Activated CD4-positive, alpha-beta T cell treated with anti-CD3 and anti-CD28 coated beads, Interleukin-2, amount 50 U/mL, for 16 hours (primary cell): ENCODE measurements at regions not wholly inside any gene's neighbourhood (a gene's known extent, or its start where the extent isn't known, plus 50 kb on each side); places are given as distances from the start of the nearest gene placed in this dataset.
"Not testable (repeated sequence)": the region's sequence is repeated elsewhere in the genome, so short reads cannot be mapped to it uniquely, and the experiment has no call there.

Experiments used
- DNase-seq: peaks from one replicate; pipeline ENCODE4 v3.0.0-alpha.2; 2020

DNA sequence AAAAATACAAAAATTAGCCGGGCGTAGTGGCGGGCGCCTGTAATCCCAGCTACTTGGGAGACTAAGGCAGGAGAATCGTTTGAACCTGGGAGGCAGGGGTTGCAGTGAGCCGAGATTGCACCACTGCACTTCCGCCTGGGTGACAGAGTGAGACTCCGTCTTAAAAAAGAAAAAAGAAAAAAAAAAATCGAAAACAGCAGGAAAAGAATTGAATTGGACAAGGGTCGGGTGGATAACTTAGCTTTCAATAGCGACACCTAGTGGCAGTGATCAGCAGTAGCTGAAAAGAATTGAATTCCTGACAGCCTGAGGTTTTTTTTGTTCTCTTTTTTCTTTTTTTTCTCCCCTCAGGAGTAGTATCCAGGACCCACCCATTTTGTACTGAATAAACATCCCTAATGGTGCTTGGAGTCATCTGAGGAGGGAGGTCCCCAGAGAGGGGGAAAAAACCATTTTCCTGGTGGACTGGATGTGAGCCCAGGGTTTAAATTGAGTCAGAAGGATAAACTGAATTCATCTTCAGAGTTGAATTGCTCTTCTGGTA lies 55.1 kb downstream of the CYCS start:
- peak; percentile 72 for DNase-seq

GRCh38 chr7:25068502-25069213 lies 56.4 kb downstream of the CYCS start:
- DNase-seq = no peak

GRCh38 chr7:25067726-25068501 lies 57.1 kb downstream of the CYCS start:
- DNase-seq = no peak

DNA sequence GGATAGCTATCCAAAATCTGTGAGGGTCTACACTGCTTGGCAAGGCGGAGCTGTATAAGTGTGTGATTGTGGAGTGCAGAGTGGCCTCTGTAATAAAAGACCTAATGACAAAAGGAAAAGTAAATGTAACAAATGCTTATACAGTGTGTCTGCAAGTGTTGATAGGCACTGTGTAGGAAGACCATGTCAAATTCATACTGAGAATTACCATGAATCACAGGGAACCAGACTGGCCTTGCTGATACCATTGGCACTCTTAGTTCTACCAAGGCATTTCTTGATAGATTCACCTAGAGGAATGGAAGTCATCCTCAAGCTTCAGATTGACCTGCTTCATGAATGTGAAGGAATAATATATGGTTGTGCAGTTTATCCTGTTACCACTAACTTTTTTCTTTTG lies 58.8 kb downstream of the CYCS start:
- peak; percentile 4 for DNase-seq

DNA sequence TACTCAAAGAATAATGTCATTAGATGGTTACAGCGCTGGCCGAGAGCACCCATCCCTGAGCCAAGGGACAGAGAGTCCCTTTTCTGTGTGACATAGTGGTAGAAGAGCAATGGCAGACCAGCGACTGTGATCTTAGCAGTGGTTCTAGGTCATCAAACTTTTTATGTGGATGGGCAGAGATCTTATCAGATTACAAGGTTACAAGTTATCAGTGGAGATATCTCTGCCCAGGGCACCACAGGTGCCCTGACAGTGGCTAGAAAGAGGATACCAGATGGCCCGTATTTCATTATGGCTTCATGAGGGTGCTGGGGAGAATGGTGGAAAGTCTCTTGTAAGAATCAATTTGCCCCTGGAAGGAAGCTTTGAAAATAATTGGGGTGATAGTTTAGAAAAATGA lies 62.7 kb downstream of the CYCS start:
- no peak for DNase-seq

DNA sequence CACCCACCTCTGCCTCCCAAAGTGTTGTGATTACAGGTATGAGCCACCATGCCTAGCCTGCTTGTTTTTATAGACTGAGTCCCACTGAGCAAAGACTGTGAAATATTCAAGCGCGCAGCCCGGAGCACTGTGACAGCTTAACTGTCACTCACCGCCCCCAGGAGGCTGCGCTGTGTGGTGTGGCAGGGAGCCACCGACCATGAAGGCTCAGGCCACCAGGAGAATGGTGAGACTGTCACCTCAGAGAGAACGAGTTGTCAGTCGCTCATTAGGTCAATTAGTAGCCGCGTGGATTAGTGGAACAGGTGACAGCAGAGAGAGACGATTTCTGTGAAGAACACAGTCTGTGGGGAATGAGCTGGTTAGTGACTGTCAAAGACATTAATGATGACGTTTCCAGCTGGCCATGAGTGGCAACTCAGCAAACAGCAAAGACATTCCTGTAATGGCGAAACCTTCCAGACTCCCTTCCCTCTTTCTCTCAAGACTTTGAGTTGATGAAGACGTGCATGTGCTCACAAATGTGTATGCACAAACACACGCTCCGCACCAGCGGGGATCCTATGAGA lies 64.5 kb downstream of the CYCS start:
- no peak for DNase-seq

- DNase-seq = no peak
Observed at GRCh38 chr7:25059576-25059975, 65.5 kb downstream of the CYCS start.

- DNase-seq = no peak
Observed at GRCh38 chr7:25056368-25056767, 68.7 kb downstream of the CYCS start.

DNA sequence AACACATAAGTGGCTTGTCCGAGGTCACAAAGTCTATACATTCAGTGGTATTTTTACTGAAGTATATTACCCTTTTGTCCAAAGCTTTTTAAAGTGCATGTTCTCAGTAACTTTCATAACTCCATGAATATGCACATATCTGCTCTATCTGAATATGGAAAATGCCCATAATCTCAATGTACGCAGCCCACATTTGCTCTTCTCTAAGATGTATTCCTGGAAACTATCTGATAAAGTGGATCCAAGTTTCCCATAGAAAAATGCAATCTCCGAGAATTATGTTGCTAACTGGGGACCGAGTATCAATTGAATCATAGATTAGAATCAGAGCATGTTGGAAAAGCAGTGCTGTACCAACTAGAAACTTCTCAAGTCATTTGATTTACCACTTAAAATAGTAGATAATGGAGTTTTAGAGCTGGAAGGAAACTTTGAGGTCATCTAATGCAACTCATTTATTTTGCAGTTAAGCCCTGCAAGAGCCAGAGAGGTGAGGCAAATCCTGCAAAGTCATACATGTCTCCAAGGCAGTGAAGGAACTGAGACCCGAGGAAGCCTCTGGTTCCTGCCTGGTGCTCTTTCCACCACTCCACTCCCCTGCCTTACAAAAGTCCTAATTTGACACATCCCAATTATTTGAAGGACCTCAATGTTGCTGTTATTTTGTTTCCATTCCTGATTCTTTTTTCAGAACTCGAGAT lies 69.4 kb downstream of the CYCS start:
- no peak for DNase-seq

GRCh38 chr7:25054819-25055519 lies 70.1 kb downstream of the CYCS start:
- no peak for DNase-seq

- no peak for DNase-seq
Observed at GRCh38 chr7:25050223-25050622, 70.2 kb upstream of the OSBPL3 start.

DNA sequence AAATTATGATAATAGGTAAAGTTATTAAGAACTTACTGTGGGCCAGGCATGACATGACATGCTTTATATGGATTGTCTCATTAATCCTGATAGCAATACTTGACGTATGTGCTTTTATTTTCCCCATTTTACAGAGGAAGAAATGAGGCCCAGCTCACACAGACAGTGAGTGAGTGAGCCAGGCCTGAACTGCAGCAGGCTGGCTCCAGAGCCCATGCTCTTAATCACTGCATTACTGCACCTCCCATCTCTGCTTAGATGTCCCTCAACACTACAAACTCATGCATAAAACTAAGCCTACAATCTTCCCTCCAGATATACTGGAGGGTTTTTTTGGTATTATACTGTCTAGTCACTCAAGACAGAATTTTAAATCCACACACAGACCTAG lies 68.5 kb upstream of the OSBPL3 start:
- no peak for DNase-seq

GRCh38 chr7:25047571-25048443 lies 67.8 kb upstream of the OSBPL3 start:
- not testable (repeated sequence) for DNase-seq

DNA sequence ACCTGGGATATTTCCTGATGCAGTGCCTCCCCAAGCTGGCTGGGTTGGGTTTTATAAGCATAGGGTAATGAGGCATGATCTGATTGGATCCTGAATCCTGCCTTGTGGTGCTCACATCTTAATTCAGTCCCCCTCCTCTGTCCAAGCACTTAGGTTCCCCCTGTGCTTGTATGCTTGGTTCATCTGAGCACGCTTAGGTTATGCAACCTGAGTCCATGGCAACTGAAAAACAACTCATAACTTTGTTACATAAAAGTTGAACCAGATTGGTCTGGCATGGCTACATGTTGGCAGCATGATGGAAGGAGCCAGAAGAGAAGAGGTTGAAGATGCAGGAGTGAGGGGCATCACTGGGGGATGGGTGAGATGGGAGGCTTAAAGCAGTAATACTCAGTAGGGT lies 57.3 kb upstream of the OSBPL3 start:
- DNase-seq = no peak

- no peak for DNase-seq
Observed at GRCh38 chr7:25035274-25035673, 55.3 kb upstream of the OSBPL3 start.

GRCh38 chr7:25034136-25034535 lies 54.2 kb upstream of the OSBPL3 start:
- no peak for DNase-seq

DNA sequence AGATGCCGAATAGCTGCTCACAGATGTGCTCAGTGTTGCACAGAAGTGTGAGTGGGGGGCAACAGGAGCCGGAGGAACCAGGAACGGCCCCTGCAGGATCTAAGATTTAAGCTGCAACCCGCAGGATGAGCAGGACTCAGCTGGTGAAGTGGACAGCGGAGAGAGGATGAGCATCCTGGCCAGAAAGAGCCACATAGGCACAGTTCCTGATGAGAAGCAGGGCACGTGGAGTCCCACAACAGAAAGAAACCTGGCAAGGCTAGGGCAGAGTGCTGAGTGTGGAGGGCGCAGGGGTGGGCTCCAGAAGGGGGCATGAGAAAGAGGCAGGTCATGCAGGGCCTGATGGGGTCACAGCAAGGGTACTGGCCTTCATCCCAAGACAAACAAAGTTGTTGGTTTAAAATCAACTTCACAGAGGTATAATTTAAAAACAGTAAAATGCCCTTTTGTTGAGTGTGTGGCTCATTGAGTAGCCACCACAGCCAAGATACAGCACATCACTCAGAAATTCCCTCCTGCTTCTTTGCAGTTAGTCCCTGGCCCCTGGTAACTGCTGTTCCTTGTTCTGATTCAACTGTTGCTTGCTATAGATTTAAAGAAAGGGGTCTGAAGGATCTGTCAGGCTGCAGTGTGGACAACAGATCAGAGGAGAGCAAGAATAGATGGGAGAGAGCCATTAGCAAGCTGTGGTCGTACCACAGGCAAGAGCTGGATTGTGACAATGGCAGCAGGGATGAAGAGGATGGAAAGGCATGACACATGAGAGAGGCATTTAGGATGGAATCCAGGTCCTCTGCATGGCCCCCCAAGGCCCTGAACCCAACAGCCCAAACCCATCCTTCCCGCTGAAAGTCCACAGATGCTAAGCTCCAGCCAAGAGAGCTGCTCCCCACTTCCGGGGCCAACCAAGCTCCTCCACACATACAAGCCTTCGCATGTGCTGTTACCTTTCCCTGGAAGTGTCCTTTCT lies 53.1 kb upstream of the OSBPL3 start:
- DNase-seq = no peak

GRCh38 chr7:25031432-25031831 lies 51.5 kb upstream of the OSBPL3 start:
- DNase-seq = no peak

DNA sequence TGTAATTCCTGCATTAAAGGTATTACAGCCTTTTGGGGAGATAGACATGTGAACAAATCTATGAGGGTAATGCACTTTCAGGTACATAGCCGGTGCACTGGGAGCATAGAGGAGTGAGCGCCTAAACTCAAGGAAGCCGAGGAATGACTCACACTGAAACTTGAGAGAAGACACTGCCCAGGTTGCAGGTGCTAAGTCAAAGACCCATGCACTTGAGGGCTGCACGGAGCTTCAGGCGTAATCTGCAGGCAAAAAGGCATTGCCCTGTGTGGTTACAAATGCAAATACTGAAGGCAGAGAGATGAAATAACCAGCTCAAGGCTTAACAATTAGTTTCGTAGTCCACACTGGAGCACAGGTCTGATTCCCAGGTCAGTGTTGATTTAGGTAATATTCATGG lies 51.0 kb upstream of the OSBPL3 start:
- peak; percentile 12 for DNase-seq
